ENCODE measurements at regions not wholly inside any gene's neighbourhood (a gene's known extent, or its start where the extent isn't known, plus 50 kb on each side); places are given as distances from the start of the nearest gene placed in this dataset.

DNA sequence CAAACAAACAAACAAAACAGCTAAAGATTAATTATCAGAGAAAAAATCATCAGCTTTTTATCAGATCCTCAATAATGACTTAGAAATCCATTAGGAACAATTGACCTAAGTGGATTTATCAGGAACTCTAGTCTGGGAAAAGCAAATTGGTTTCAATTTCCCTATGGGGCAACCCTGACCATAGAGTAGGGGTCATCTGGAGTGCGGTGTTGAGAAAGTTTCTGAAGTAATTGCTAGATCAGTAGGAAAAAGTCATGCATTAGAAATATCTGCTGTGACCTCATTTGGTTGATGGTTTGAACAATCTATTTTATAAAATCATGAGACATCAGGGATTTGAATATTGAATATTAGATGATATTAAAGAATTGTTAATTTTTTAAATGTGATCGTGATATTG is 507.9 kb downstream of the TXNL1 start:
- no peak for TF ChIP-seq EZH2 (IDR thresholded peaks at IDR 0.05)
- no peak for TF ChIP-seq POLR2AphosphoS5 (IDR thresholded peaks at IDR 0.05; ENCODE audit: borderline replicate concordance, low read depth, low read length)
- TF ChIP-seq FOXP2 (optimal IDR thresholded peaks at IDR 0.05; ENCODE audit: control extremely low read depth, extremely low read length, insufficient read depth) = no peak

Data from SK-N-MC (cell line).